Fibroblast of the aortic adventitia (primary cell): ENCODE measurements at regions not wholly inside any gene's neighbourhood (a gene's known extent, or its start where the extent isn't known, plus 50 kb on each side); places are given as distances from the start of the nearest gene placed in this dataset.

Experiments used
- DNase-seq: peaks from one replicate; pipeline ENCODE4 v3.0.0-alpha.2; 2010; ENCODE audit warnings: low read depth
- H3K4me3 ChIP-seq: 2 replicates; pipeline ENCODE4 v1.5.1; 2011; ENCODE audit warnings: low read depth, mild to moderate bottlenecking, control low read depth, low read length, moderate library complexity
- CTCF ChIP-seq: IDR thresholded peaks from 2 replicates; pipeline ENCODE4 v1.5.1; 2011; ENCODE audit warnings: mild to moderate bottlenecking, low read length, control low read depth, inconsistent platforms; ENCODE audit not compliant: insufficient read depth

- DNase-seq = no peak
- no peak overlapping the region for H3K4me3 ChIP-seq
- no peak for TF ChIP-seq CTCF
These were observed 454.3 kb downstream of the AJAP1 start for GRCh38 chr1:5108740-5109139.

GRCh38 chr1:5105744-5106143 is 451.3 kb downstream of the AJAP1 start:
- no peak overlapping the region for H3K4me3 ChIP-seq
- no peak for TF ChIP-seq CTCF
- no peak for DNase-seq

GRCh38 chr1:5099558-5099957 is 445.1 kb downstream of the AJAP1 start:
- TF ChIP-seq CTCF = no peak
- DNase-seq = no peak

GRCh38 chr1:5098981-5099385 is 444.6 kb downstream of the AJAP1 start:
- no peak for TF ChIP-seq CTCF
- H3K4me3 ChIP-seq = no peak overlapping the region
- DNase-seq = no peak

More at GRCh38 chr1:5099558-5099957, 445.1 kb downstream of the AJAP1 start:
- no peak overlapping the region for H3K4me3 ChIP-seq

- no peak for TF ChIP-seq CTCF
- DNase-seq = no peak
- H3K4me3 ChIP-seq = no peak overlapping the region
These were observed 438.6 kb downstream of the AJAP1 start for GRCh38 chr1:5093042-5093441.

GRCh38 chr1:5084676-5085075 is 430.3 kb downstream of the AJAP1 start:
- H3K4me3 ChIP-seq = no peak overlapping the region
- no peak for TF ChIP-seq CTCF
- DNase-seq = no peak

GRCh38 chr1:5067246-5067645 is 412.8 kb downstream of the AJAP1 start:
- H3K4me3 ChIP-seq = no peak overlapping the region
- DNase-seq = no peak
- TF ChIP-seq CTCF = no peak
